T-helper 2 cell treated with Interferon-gamma antibody and Interleukin-4, amounts not matched to agents 100 ng/mL and 5 ng/mL, for 36 hours (primary cell): ENCODE measurements at regions not wholly inside any gene's neighbourhood (a gene's known extent, or its start where the extent isn't known, plus 50 kb on each side); places are given as distances from the start of the nearest gene placed in this dataset.

Source experiments
- intact Hi-C: fragments of 100-400 bp; cut with micrococcal nuclease; formaldehyde crosslinking; loops from one replicate; pipeline ENCODE4 v1.15.1; 2023

- intact Hi-C loops, result no loop called here
These were observed 52.8 kb downstream of the SOX2 start for GRCh38 chr3:181764544-181764943.

GRCh38 chr3:181770296-181770695 lies 58.6 kb downstream of the SOX2 start:
- intact Hi-C loops, result no loop called here

GRCh38 chr3:181771120-181771519 lies 59.4 kb downstream of the SOX2 start:
- intact Hi-C loops, result no loop called here

- intact Hi-C loops, result no loop called here
These were observed 60.4 kb downstream of the SOX2 start for GRCh38 chr3:181772166-181772565.

GRCh38 chr3:181773921-181774320 lies 62.2 kb downstream of the SOX2 start:
- intact Hi-C loops, result no loop called here

GRCh38 chr3:181782306-181782954 lies 70.7 kb downstream of the SOX2 start:
- intact Hi-C loops, result no loop called here

GRCh38 chr3:181790561-181790960 lies 78.8 kb downstream of the SOX2 start:
- intact Hi-C loops, result no loop called here

GRCh38 chr3:181791056-181791955 lies 79.6 kb downstream of the SOX2 start:
- intact Hi-C loops, result no loop called here

- intact Hi-C loops, result no loop called here
These were observed 81.3 kb downstream of the SOX2 start for GRCh38 chr3:181793006-181793405.

- intact Hi-C loops, result no loop called here
These were observed 82.5 kb downstream of the SOX2 start for GRCh38 chr3:181794011-181794790.

GRCh38 chr3:181796641-181797040 lies 84.9 kb downstream of the SOX2 start:
- intact Hi-C loops, result no loop called here

- intact Hi-C loops, result no loop called here
These were observed 85.7 kb downstream of the SOX2 start for GRCh38 chr3:181797431-181797830.

- intact Hi-C loops, result no loop called here
These were observed 94.0 kb downstream of the SOX2 start for GRCh38 chr3:181805703-181806102.

GRCh38 chr3:181808053-181808452 lies 96.3 kb downstream of the SOX2 start:
- intact Hi-C loops, result no loop called here

- intact Hi-C loops, result no loop called here
These were observed 112.0 kb downstream of the SOX2 start for GRCh38 chr3:181823716-181824115.

GRCh38 chr3:181824961-181825360 lies 113.2 kb downstream of the SOX2 start:
- intact Hi-C loops, result no loop called here

- intact Hi-C loops, result no loop called here
These were observed 127.6 kb downstream of the SOX2 start for GRCh38 chr3:181839039-181839915.

- intact Hi-C loops, result no loop called here
These were observed 128.2 kb downstream of the SOX2 start for GRCh38 chr3:181839916-181840297.

- intact Hi-C loops, result no loop called here
These were observed 132.5 kb downstream of the SOX2 start for GRCh38 chr3:181844211-181844610.

GRCh38 chr3:181847276-181847675 lies 135.6 kb downstream of the SOX2 start:
- intact Hi-C loops, result no loop called here

GRCh38 chr3:181851063-181851462 lies 139.3 kb downstream of the SOX2 start:
- intact Hi-C loops, result no loop called here
